Neural progenitor cell (in vitro differentiated cells): ENCODE measurements at regions not wholly inside any gene's neighbourhood (a gene's known extent, or its start where the extent isn't known, plus 50 kb on each side); places are given as distances from the start of the nearest gene placed in this dataset.

Experiments used
- DNase-seq: peaks from one replicate; pipeline ENCODE4 v3.0.0-alpha.2; 2016; ENCODE audit warnings: low spot score
- H2AFZ ChIP-seq: fragments of 200-600 bp; sonication (generic); replicated peaks from 2 replicates; pipeline ENCODE4 v1.6.1; 2016; ENCODE audit warnings: antibody characterized with exemption
- H3F3A ChIP-seq: fragments of 200-600 bp; sonication (generic); 2 replicates; pipeline ENCODE4 v1.6.1; 2016; ENCODE audit warnings: antibody characterized with exemption, low read depth
- H3K27ac ChIP-seq: fragments of 200-600 bp; sonication (generic); 2 replicates; pipeline ENCODE4 v1.5.1; 2016; ENCODE audit warnings: mild to moderate bottlenecking
- H3K27me3 ChIP-seq: fragments of 200-600 bp; sonication (generic); 2 replicates; pipeline ENCODE4 v1.6.1; 2016; ENCODE audit warnings: mild to moderate bottlenecking, moderate library complexity
- H3K36me3 ChIP-seq: fragments of 200-600 bp; sonication (generic); 2 replicates; pipeline ENCODE4 v1.5.1; 2016
- H3K4me1 ChIP-seq: fragments of 200-600 bp; sonication (generic); 2 replicates; pipeline ENCODE4 v1.6.1; 2016; ENCODE audit warnings: mixed run types
- H3K4me2 ChIP-seq: fragments of 200-600 bp; sonication (generic); 2 replicates; pipeline ENCODE4 v1.6.1; 2016
- H3K4me3 ChIP-seq: fragments of 200-600 bp; sonication (generic); 2 replicates; pipeline ENCODE4 v1.5.1; 2016
- H3K79me2 ChIP-seq: fragments of 200-600 bp; sonication (generic); 2 replicates; pipeline ENCODE4 v1.6.1; 2016; ENCODE audit warnings: low read depth
- H3K9ac ChIP-seq: fragments of 200-600 bp; sonication (generic); 2 replicates; pipeline ENCODE4 v1.6.1; 2016
- H3K9me3 ChIP-seq: fragments of 200-600 bp; sonication (generic); 2 replicates; pipeline ENCODE4 v1.5.1; 2016; ENCODE audit warnings: low read depth
- H4K20me1 ChIP-seq: fragments of 200-600 bp; sonication (generic); 2 replicates; pipeline ENCODE4 v1.6.1; 2016; ENCODE audit warnings: low read depth
- H3K27ac Mint-ChIP-seq: 3 replicates; pipeline ENCODE4 v1.8.0; 2021; ENCODE audit warnings: mixed read lengths
- H3K27me3 Mint-ChIP-seq: 2 replicates; pipeline ENCODE4 v1.8.0; 2022; ENCODE audit warnings: low read depth, mild to moderate bottlenecking, inconsistent platforms, moderate library complexity, mixed read lengths; ENCODE audit not compliant: insufficient read depth
- H3K36me3 Mint-ChIP-seq: 3 replicates; pipeline ENCODE4 v1.8.0; 2021; ENCODE audit warnings: mixed read lengths
- H3K4me1 Mint-ChIP-seq: 3 replicates; pipeline ENCODE4 v1.8.0; 2021; ENCODE audit warnings: mixed read lengths
- H3K4me3 Mint-ChIP-seq: 3 replicates; pipeline ENCODE4 v1.8.0; 2021; ENCODE audit warnings: mild to moderate bottlenecking, moderate library complexity, mixed read lengths
- H3K9me3 Mint-ChIP-seq: 3 replicates; pipeline ENCODE4 v1.8.0; 2020; ENCODE audit warnings: mixed read lengths
- CTCF ChIP-seq: fragments of 200-600 bp; sonication (generic); IDR thresholded peaks from 2 replicates; pipeline ENCODE4 v1.5.1; 2017; ENCODE audit warnings: antibody characterized with exemption, mild to moderate bottlenecking
- EZH2 ChIP-seq: fragments of 200-600 bp; sonication (generic); IDR thresholded peaks from 2 replicates; pipeline ENCODE4 v1.6.1; 2017; ENCODE audit warnings: antibody characterized with exemption, mild to moderate bottlenecking, moderate library complexity
- EZH2phosphoT487 ChIP-seq: fragments of 200-600 bp; sonication (generic); IDR thresholded peaks from 2 replicates; pipeline ENCODE4 v1.6.1; 2017; ENCODE audit warnings: antibody characterized with exemption

GRCh38 chr20:19962958-19963357, 54.2 kb upstream of the NAA20 start:
- peaks cover 2% of the 10 kb centered on the region for H3K27me3 Mint-ChIP-seq
- Histone ChIP-seq H3K27ac (no peak overlapping the region), H4K20me1 (no peaks in the 10 kb centered on the region), H3K4me3 (no peak overlapping the region), H3K9me3 (no peaks in the 10 kb centered on the region), H3K27me3 (no peaks in the 10 kb centered on the region), H3K4me1 (no peaks in the 10 kb centered on the region), H3K9ac (no peak overlapping the region), H3K4me2 (no peak overlapping the region), H2AFZ (no peak overlapping the region), H3F3A (no peaks in the 10 kb centered on the region), H3K79me2 (no peaks in the 10 kb centered on the region), H3K36me3 (no peaks in the 10 kb centered on the region)
- TF ChIP-seq EZH2phosphoT487: no peak
- no peak for TF ChIP-seq EZH2
- no peak for TF ChIP-seq CTCF
- no peak overlapping the region for H3K27ac Mint-ChIP-seq
- DNase-seq: no peak
- peaks cover 10% of the 10 kb centered on the region for H3K4me1 Mint-ChIP-seq
- no peak overlapping the region for H3K4me3 Mint-ChIP-seq
- H3K36me3 Mint-ChIP-seq: peaks cover 3% of the 10 kb centered on the region
- no peaks in the 10 kb centered on the region for H3K9me3 Mint-ChIP-seq

- H3K27me3 ChIP-seq: no peaks in the 10 kb centered on the region
- Mint-ChIP-seq H3K4me1 (peaks cover 10% of the 10 kb centered on the region), H3K4me3 (no peak overlapping the region), H3K9me3 (no peaks in the 10 kb centered on the region), H3K27ac (no peak overlapping the region), H3K27me3 (peaks cover 2% of the 10 kb centered on the region), H3K36me3 (peaks cover 6% of the 10 kb centered on the region)
- DNase-seq: no peak
- no peak overlapping the region for H3K4me2 ChIP-seq
- H3K4me1 ChIP-seq: no peaks in the 10 kb centered on the region
- H2AFZ ChIP-seq: no peak overlapping the region
- no peak overlapping the region for H3K27ac ChIP-seq
- H3K4me3 ChIP-seq: no peak overlapping the region
- no peaks in the 10 kb centered on the region for H3K9me3 ChIP-seq
- no peak overlapping the region for H3K9ac ChIP-seq
- TF ChIP-seq EZH2 (no peak), CTCF (no peak), EZH2phosphoT487 (no peak)
- H3F3A ChIP-seq: no peaks in the 10 kb centered on the region
- no peaks in the 10 kb centered on the region for H3K36me3 ChIP-seq
- H4K20me1 ChIP-seq: no peaks in the 10 kb centered on the region
- no peaks in the 10 kb centered on the region for H3K79me2 ChIP-seq
These were observed 52.6 kb upstream of the NAA20 start for GRCh38 chr20:19964289-19965265.

- H3K36me3 Mint-ChIP-seq: peaks cover 4% of the 10 kb centered on the region
- Histone ChIP-seq H3K27me3 (no peaks in the 10 kb centered on the region), H3K4me1 (no peaks in the 10 kb centered on the region), H3K36me3 (no peaks in the 10 kb centered on the region), H3K4me3 (no peak overlapping the region), H3K79me2 (no peaks in the 10 kb centered on the region), H2AFZ (no peak overlapping the region), H3K27ac (no peak overlapping the region), H3K9ac (no peak overlapping the region), H3K4me2 (no peak overlapping the region), H3F3A (no peaks in the 10 kb centered on the region), H3K9me3 (no peaks in the 10 kb centered on the region), H4K20me1 (no peaks in the 10 kb centered on the region)
- no peak overlapping the region for H3K4me3 Mint-ChIP-seq
- TF ChIP-seq EZH2phosphoT487 (no peak), CTCF (no peak)
- no peak for DNase-seq
- no peak overlapping the region for H3K27ac Mint-ChIP-seq
- H3K4me1 Mint-ChIP-seq: peaks cover 4% of the 10 kb centered on the region
- no peaks in the 10 kb centered on the region for H3K9me3 Mint-ChIP-seq
- peaks cover 2% of the 10 kb centered on the region for H3K27me3 Mint-ChIP-seq
These were observed 50.3 kb upstream of the NAA20 start for GRCh38 chr20:19966840-19967239.
